A172 (cell line): ENCODE measurements at regions not wholly inside any gene's neighbourhood (a gene's known extent, or its start where the extent isn't known, plus 50 kb on each side); places are given as distances from the start of the nearest gene placed in this dataset.
A peak's percentile ranks its signal among the peaks of the same experiment; 100 is the strongest.
"Not testable (repeated sequence)": the region's sequence is repeated elsewhere in the genome, so short reads cannot be mapped to it uniquely, and the experiment has no call there.

Source experiments
- DNase-seq: peaks from one replicate; pipeline ENCODE4 v3.0.0-alpha.2; 2015; ENCODE audit warnings: low spot score

DNA sequence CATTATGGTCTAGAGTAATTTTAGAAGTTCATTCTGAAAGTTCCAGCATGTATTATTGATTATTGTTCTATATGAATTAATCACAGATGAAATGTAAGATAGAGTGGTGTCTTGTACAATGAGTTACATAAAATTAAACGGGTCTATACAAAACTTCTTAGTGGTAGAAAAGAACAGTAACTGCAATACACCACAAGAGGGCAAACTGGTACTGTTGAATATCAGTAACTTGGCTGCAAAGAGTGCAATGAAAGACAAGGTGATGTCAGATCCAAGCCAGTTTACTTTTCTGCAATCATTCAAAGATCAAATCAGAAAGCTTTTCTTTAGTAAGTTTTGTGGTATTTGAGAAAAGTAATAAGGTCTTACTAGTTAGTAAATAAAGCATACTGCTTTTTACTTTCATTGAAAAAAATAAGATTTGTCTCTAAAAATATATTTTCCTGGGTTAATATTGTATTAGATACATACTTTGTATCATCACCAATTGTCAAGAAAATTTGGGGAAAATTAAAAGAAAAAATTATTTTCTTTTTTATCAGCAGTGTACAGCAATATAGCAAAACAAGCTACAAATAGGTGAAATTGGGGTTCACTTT is 66.4 kb upstream of the BTG3 start:
- DNase-seq: peak; percentile 78

DNA sequence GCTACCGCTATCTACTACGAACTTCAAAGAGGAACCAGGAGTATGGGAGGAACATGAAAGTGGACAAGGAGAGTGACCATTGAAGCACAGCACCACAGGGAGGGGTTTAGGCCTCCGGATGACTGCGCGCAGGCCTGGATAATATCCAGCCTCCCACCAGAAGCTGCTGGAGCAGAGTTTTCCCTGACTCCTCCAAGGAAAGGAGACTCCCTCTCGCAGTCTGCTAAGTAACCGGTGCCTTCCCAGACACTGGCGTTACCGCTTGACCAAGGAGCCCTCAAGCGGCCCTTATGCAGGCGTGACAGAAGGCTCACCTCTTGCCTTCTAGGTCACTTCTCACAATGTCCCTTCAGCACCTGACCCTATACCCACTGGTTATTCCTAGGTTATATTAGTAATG is 64.2 kb upstream of the BTG3 start:
- not testable (repeated sequence) for DNase-seq

DNA sequence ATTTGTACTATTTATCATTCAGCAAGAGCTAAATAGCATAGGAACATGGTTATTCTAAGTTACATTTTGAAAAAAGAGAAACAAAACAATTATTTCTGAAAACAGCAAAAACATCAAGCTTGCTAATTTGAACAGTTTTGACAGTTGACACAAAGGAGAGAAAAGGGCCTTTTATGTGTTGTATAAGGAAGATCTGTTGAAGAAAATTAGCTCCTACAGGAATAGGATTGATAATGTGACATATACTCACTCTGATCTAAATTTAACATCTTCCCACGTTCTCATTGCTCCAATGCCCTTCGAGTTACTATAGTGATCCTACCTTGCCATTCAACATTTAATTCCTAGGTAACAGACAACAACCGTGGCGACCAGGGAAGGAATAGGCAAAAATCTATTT is 61.4 kb upstream of the BTG3 start:
- DNase-seq: no peak

DNA sequence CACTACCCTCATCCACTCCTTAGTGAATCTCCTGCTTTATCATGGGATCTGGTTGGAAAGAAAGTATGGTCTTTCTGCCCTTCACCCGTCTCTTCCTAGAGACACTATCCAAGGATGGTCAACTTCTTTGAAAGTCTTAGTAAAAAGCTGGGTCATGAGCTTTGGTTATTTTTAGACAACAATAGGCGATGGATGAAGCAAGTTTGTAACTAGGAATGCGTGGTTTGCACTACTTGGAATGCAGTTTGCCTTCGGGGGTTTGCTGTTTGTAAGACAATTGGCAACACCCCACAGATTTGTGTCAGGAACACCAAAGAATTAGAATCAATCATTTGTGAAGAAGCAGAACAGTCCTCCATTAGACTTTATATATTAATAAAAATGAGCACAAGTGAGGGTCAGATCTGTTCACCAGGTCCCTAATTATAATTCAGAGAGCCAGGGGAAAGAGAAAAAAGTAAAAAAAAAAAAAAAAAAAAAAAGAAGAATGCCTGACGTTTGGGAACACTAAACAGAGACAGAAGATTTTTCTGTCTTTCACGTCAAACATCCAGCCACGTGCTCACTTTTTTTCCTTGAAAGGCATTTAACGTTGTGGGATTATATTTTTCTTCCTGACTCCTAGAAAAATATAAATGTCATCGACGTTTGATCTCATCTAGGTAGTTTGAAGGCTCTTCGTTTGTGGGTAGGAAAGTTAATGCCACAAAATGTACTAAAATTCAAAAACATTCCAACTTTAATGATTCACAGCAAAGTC is 60.7 kb upstream of the BTG3 start:
- no peak for DNase-seq

DNA sequence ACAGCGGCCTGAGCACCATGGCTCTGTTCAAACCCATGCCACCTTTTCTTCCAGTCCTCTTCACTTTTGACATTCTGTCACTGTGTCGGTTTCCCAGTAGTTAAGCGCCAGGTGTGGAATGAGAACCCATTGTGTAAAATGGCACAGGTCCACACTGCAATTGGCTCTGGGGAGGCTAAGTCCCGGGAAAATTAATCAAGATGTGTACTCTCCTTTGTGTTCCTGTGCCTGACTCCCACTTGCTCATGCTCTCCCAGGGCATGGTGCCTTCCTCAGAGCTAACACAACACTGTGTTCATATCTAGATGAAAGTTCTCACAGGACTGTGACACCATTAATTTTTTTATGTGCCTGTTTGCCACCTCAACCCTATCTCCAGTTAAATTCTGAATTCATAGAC is 59.0 kb upstream of the BTG3 start:
- no peak for DNase-seq

DNA sequence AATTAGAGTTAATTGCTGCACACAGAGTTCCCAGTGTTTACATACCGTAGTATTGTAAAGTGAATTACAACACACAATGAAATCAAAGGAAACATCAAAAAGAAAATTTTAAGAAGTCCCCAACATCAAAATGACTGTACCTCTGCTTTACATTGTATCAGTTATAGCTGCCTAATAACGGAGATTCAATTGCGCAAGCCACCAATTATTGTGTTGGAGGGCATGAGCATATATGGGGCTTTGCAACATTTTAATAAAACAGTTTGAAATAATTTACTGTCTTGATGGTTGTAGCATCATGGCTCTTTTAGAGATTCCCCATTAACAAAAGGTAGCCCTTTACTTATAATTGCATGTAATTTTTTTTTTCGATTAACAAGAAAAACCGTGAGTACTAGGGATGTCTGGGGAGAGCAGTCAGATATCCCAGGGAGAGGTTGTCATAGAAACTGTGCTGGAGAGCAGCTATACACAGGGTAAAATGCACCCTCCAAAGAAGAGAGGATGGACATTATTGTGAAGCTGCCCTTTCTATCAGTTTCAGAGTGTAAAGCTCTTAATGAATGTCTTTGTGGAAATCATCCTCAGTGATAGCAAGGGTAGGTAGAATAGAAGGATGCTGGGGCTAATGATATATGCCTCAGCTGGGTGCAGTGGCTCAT is 55.9 kb upstream of the BTG3 start:
- DNase-seq: no peak

DNA sequence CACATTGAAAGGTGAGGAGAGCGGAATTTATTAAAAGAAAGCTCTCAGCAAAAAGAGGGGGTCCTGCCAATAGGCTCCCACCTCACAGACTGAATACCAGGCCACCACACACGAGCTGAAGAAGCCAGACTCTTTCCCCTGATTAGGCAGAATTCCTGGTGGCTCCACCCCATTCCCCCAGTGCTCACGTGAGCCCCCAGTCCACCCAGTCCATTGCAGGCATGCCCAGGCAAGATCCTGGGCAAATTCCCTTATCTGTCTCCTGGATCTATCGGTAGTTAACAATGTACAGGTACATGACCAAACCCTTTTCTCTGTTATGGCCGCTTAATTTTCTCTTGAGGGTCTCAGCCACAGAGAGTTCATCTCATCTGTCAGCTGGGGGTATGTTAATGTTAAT is 54.6 kb upstream of the BTG3 start:
- no peak for DNase-seq
